Frontal cortex (tissue), 3 donors: ENCODE measurements at regions not wholly inside any gene's neighbourhood (a gene's known extent, or its start where the extent isn't known, plus 50 kb on each side); places are given as distances from the start of the nearest gene placed in this dataset.
"Not testable (repeated sequence)": the region's sequence is repeated elsewhere in the genome, so short reads cannot be mapped to it uniquely, and the experiment has no call there.

Source experiments
- DNase-seq, 2 donors: peaks; one replicate each; pipeline ENCODE4 v3.0.0; 2012; ENCODE audit warnings: low spot score in 2 of 2
- FAIRE-seq: peaks from 2 replicates; lab custom pipeline; 2012; peaks lifted over from hg19 to GRCh38; lab: Jason Lieb, UNC
- donor health status: control.
- donor health status: control.
- donor health status: control.

- DNase-seq (no peak), FAIRE-seq (no peak)
These were observed 53.5 kb downstream of the XCL2 start for GRCh38 chr1:168490306-168490705.

DNA sequence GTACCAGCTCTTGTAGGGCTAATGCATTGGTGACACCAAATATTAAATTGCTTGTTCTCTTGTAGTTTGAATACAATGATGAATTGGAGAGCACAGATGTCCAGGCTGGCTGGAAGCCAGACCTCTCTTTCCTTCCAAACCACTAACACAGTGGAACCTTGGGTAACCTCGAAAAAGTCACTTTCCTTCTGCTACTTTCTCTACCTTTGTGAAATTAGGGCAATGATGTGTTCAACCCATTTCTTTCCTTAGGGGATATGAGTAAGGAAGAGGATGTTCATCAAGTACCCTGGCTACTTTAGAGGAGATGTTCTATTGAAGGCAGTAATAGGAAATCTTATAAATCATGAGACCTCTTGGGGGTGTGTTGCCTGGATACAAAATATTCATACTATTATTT is 55.7 kb downstream of the XCL2 start:
- DNase-seq (no peak), FAIRE-seq (no peak)

DNA sequence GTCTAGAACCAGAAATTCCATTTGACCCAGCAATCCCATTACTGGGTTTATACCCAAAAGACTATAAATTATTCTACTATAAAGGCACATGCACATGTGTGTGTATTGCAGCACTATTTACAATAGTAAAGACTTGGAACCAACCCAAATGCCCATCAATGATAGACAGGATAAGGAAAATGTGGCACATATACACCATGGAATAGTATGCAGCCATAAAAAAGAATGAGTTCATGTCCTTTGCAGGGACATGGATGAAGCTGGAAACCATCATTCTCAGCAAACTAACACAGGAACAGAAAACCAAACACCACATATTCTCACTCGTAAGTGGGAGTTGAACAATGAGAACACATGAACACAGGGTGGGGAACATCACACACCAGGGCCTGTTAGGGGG is 57.0 kb downstream of the XCL2 start:
- not testable (repeated sequence) for DNase-seq, FAIRE-seq

DNA sequence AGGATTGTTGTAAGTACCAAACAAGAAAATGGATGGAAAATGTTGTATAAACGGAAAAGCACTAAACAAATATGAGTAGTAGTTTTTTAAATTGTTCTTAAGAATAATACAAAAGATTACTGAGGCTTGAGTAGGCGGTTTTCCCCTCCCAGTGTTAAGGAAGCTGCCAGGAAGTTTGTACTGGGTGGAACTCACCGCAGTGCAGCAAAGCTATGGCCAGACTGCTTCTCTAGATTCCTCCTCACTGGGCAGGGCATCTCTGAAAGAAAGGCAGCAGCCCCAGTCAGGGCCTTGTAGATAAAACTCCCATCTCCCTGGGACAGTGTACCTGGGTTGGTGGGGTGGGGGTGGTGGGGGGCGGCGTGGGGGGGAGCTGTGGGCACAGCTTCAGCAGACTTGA is 58.7 kb downstream of the XCL2 start:
- no peak for FAIRE-seq
- DNase-seq = no peak

DNA sequence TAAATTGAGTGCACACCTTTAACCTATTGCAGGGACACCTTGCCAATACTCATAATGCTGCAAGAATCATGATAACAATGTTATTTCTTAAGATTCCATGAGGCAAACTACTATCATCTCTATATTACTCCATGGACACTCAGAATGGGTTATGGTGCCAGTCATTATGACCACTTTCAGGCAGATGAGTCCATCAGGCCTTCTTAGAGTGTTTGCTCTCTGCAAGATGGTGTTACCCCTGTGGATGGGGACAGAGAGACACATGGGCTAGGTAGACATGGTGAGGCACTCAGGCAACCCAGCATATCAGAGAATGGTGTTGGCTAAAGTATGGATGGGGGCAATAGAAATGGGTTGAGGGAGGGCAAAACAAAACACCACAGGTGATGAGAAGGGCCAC is 59.7 kb downstream of the XCL2 start:
- FAIRE-seq (no peak), DNase-seq (no peak)

DNA sequence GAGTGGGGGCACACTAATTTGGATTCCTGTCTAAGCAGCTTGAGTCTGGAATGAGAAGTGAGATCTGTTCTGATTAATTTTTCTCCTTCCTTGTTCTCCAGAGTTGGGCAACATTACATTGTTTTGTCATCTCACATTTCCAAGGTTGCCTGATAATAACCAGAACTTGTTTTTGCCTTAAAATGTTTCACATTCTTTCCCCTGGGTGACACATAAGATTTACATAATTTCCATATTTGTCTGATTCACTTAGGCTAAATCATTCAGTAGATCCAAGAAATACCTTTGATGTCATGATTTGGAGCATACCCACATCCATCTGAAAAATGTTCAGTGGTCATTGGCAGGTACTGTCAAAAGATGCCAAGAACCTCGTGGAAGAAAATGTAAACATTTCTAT is 60.3 kb downstream of the XCL2 start:
- FAIRE-seq (no peak), DNase-seq (no peak)

DNA sequence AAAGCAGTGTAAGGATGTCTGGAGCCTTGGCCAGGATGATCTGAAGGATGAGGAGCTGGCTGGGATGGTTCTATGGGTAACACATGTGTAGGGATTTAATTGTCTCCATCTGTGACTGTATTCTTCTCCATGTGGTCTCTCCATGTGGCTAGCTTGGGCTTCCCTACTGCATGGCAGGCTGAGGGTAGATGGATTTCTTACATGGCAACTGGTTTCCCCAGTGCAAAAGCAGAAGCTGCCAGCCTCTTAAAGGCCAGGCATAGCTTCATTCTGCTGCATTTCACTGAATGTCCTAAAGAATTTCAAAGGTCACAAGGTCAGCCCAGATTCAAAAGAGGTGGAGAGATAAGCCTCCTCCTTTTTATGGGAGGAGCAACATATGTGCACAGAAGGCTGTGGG is 61.7 kb downstream of the XCL2 start:
- FAIRE-seq = no peak

DNA sequence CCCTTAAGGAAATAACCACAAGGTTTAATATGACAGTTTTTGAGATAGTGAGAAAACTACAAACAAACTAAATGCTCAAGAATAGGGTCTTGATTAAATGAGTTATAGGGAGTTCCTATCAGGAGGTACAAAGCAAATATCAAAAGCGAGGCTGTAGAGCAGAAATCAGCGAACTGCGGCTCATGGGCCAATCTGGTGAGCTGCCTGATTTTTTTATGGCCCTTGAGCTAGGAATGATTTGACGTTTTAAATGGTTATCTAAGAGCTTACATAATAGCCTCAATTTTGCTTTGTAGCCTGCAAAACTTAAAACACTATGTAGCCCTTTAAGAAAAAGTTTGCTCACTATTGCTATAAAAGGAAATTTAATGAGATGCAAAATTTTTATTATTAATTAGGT is 62.2 kb downstream of the XCL2 start:
- FAIRE-seq (no peak), DNase-seq (no peak)

More for the DNA sequence above, 61.7 kb downstream of the XCL2 start:
- DNase-seq = no peak

GRCh38 chr1:168480997-168481396 is 62.8 kb downstream of the XCL2 start:
- FAIRE-seq (no peak), DNase-seq (no peak)

DNA sequence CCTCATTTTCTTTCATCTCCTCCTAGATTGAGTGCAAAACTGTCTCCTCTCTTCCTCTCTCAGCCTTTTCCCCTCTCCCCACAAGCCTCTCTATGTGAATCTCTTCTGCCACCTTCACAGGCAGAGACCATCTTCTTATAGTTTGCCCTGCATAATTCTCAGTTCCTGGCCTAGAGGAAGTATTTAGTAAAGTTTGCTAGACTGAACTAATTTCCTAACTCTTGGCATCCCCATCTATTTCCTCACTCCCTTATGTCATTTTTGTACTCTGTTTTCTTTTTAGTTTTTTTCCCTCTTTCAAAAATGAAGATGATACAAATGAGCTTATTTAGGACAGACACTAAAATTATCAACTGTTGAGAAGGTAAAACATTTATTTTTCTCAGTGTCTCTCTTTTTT is 66.0 kb downstream of the XCL2 start:
- DNase-seq (no peak), FAIRE-seq (no peak)

DNA sequence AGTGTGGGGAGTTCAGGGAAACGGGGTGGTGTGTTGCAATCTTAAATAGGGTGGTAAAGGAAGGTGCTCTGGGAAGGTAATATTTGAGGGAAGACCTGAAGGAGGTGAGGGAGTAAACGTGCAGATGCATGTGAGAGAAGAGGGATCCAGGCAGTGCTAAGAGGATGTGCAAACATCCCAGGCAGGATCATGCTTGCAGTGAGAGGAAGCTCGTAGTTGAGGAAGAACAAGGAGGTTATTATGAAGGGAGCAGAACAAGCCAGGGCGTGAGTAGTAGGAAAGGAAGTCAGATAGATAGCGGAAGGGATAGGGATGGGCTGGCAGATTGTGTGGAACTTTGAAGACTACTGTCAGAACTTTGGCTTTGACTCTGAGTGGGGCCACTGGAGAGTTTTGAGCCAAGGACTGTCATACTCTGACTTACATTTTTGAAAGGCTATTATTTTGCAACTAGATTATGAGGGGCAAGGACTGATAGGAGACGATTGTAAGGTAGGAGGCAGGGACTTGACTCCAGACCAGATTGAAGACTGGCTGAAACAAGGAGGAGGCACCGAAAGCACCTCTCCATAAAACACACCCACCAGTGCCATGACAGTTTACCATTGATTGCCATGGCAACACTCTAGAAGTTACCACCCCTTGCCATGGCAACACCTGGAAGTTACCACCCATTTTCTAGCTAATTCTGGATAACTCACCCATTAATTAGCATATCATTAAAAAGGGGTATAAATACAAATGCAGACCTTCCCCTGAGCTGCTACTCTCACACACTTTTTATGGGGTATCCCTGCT is 67.0 kb downstream of the XCL2 start:
- FAIRE-seq (no peak), DNase-seq (no peak)

DNA sequence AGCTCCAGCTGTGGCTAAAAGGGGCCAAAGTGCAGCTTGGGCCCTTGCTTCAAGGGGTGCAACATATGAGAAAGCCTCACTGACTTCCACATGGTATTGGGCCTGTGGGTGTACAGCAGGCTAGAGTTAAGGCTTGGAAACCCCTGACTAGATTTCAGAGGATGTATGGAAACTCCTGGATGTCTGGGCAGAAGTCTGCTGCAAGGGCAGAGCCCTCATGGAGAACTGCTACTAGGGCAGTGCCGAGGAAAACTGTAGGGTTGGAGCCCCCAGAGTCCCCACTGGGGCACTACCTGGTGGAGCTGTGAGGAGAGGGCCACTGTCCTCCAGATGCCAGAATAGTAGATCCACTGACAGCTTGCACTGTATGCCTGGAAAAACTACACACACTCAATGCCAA is 69.5 kb downstream of the XCL2 start:
- DNase-seq (no peak), FAIRE-seq (no peak)

- DNase-seq (no peak), FAIRE-seq (no peak)
These were observed 70.7 kb downstream of the XCL2 start for GRCh38 chr1:168473126-168473525.

DNA sequence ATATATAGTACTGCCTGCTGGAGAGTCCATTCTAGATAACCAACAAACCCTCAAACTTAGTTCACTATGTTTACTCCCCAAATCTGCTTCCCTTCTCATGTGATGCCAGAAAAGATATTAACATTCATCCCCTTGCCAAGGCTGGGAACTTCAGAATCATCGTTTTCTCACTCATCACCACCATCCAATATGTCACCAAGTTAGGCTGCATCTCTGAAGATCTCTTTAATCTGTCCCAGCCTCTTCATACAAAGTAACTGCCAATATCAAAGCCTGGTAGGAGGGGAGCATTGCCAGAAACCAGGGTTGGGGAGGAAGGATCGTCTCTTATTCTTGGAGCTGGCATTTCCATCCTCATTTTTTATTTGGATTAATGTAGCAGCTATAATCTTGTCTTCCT is 71.6 kb downstream of the XCL2 start:
- no peak for DNase-seq
- no peak for FAIRE-seq

DNA sequence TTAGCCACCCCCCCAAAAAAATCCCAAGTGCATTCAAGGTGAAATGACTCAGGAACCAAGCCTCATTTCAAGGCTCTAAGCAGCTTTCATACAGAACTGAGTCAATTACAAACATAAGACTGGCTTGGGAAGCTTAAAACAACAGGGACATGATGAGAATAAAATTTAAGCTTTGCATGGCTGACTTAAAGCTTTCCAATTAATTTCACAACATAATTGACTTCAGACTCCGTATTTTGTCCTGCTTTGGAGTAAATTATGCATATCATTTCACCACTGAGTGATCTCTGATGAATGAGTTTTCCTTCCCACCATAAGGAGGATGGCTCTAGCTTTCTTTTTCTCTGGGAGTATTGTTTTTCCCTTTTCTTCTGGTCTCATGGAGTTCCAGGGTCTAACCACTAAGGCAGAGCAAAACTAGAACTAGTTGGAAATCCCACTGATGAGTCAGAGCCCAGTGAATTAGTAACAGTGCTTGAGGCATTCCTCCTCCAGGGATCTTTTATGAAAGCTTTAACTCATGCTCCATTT is 72.8 kb downstream of the XCL2 start:
- FAIRE-seq = no peak

DNA sequence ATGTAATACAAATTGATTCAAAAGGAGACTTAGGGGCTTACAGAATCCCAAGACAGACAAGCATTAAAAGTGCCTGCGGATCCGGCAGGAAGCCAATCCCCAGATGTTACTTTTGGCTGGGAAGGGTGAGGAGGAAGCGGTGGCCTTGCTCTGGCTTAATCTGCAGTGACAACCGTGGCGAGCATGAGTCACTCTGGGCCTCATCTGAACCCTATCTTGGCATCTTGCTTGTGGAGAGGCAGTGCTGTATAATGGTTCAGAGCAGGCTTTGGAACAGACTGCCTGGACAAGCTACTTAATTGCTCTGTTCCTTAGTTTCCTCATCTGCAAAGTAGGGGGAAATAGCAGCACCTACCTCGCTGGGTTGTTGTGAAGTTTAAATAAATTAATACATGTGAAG is 74.1 kb downstream of the XCL2 start:
- DNase-seq (no peak), FAIRE-seq (no peak)

More for the DNA sequence above, 72.8 kb downstream of the XCL2 start:
- DNase-seq = no peak

DNA sequence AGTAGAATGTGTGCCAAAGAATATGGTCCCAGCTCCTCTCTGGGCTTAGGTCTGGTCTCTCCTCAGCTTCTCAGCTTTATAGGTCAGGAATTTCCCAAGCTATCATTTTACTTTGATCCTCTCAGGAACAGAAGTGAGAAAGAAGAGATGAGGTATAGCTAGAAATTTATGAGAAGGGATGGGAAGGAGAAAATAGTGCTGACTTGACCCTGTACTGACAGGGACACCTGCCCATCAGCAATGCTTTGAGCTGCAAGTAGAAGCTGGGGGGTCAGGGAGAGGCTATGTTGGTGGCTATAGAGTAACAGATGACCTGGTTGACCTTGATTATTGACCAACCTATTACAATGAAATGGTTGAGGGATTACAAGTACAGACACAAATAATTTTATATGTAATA is 75.0 kb downstream of the XCL2 start:
- DNase-seq = no peak
- FAIRE-seq = no peak

- no peak for FAIRE-seq
- DNase-seq = no peak
These were observed 75.6 kb downstream of the XCL2 start for GRCh38 chr1:168468042-168468809.

GRCh38 chr1:168467452-168467851 is 76.3 kb downstream of the XCL2 start:
- no peak for FAIRE-seq
- no peak for DNase-seq

DNA sequence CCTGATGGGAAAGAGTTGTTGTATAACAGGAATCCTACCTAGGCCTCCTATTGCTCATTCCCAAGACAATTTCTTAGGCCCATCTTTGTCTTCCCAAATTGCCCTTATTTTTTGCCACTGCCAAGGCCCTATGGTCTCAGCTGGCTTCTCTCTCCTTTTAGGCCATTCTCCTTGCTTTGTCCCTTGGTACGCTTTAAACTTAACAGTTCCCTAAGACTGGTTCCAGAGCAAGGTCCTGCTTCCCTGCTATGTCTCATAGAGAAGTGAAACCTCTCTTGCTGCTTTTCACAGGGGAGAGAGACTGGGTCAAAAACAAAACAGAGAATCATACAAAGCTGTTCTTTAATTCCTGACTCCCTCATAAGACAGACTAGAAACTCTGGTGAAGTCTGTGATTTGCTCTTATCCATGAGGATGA is 77.1 kb downstream of the XCL2 start:
- no peak for FAIRE-seq

DNA sequence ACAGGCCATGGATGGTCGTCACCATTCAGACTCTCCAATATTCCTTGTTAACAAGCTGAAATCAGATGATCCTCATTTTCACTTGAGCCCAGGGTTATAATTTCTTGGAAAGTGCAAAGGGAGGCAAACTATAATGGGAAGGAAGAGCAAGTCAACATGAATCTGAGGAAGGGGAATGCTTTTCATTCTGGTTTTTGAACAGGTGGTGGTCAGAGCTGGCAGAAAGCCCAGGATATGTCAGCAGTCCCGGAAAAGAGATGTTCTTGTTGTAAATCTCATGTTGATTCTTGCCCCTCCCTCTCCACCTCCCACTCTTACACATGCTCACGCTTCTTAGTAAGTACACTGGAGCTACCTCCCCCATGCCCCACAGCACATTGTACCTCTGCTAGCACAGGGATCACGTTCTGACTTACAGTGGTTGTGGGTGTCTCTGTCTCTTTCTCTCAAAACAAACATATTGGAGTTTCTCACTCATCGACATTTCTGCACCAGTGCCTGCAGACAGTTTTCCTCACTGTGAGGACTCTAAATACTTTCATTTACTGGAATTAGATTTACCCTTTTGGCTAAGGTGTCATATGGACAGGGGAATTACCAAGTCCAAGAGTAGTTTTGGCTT is 77.6 kb downstream of the XCL2 start:
- DNase-seq = no peak
- FAIRE-seq = no peak

More for the DNA sequence above, 77.1 kb downstream of the XCL2 start:
- DNase-seq = no peak
